AG20443 (cell line): ENCODE measurements at regions not wholly inside any gene's neighbourhood (a gene's known extent, or its start where the extent isn't known, plus 50 kb on each side); places are given as distances from the start of the nearest gene placed in this dataset.
"Not testable (repeated sequence)": the region's sequence is repeated elsewhere in the genome, so short reads cannot be mapped to it uniquely, and the experiment has no call there.

Source experiments
- DNase-seq: peaks from one replicate; pipeline ENCODE4 v3.0.0; 2012; ENCODE audit warnings: low spot score, mixed read lengths

DNA sequence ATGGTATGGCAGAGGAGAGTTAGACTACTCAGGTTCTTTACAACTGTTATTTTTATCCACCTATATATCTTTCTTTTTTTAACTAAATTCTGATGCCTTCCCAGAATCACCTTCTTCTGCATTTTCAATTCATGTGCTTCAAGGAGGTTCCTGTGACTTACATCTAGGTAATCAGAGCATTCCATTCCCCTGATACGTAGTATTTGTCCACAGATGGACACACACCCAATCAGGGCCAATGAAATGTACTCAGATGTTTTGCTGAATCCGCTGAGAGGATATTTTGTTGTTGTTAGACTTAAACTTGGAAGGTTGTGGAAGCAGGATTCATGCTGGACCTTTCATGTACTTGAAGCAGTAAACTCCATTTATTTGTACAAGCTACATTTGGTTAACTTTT is 159.4 kb upstream of the FER start:
- no peak for DNase-seq

- DNase-seq = no peak
Observed at GRCh38 chr5:108587821-108588220, 159.9 kb upstream of the FER start.

GRCh38 chr5:108581026-108581425 is 166.7 kb upstream of the FER start:
- no peak for DNase-seq

- no peak for DNase-seq
Observed at GRCh38 chr5:108579236-108579635, 168.5 kb upstream of the FER start.

- DNase-seq = no peak
Observed at GRCh38 chr5:108578791-108579190, 168.9 kb upstream of the FER start.

GRCh38 chr5:108567429-108567828 is 180.3 kb upstream of the FER start:
- DNase-seq = no peak

GRCh38 chr5:108564441-108564840 is 182.5 kb upstream of the FBXL17 start:
- no peak for DNase-seq

DNA sequence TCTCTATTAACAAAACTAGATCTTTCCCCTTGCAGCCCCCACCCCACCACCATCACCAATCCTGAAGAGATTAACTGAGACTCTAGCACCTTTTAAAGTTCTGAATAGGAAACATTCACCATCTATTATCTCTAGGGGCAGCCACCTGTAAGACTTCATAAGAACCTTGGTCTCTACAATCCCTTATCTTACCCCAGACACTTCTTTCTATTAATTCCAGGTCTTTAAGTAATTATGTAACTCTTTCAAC is 180.2 kb upstream of the FBXL17 start:
- DNase-seq = no peak

- DNase-seq = peak; percentile 56
Observed at GRCh38 chr5:108561416-108562204, 179.7 kb upstream of the FBXL17 start.

DNA sequence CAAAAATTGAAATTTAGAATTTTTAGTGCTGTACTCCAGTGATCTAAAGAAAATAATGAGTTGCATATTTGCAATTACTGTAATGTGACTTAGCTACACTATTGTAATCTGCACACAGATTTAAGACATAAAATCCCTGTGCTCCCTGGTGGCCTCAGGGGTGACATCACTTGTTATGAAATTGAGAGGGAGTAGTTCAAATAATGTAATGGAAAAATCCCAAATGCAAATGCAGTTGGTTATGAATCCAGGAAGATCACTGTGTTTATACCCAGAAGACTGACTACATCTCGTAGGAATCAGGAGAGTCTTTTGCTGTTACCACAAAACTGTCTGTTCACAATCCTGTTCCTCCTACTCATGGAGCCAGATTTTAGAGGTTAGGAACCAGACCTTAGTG is 178.7 kb upstream of the FBXL17 start:
- DNase-seq = peak; percentile 78

- no peak for DNase-seq
Observed at GRCh38 chr5:108560166-108560565, 178.3 kb upstream of the FBXL17 start.

GRCh38 chr5:108558840-108559239 is 176.9 kb upstream of the FBXL17 start:
- not testable (repeated sequence) for DNase-seq

- DNase-seq = not testable (repeated sequence)
Observed at GRCh38 chr5:108558142-108558541, 176.2 kb upstream of the FBXL17 start.

DNA sequence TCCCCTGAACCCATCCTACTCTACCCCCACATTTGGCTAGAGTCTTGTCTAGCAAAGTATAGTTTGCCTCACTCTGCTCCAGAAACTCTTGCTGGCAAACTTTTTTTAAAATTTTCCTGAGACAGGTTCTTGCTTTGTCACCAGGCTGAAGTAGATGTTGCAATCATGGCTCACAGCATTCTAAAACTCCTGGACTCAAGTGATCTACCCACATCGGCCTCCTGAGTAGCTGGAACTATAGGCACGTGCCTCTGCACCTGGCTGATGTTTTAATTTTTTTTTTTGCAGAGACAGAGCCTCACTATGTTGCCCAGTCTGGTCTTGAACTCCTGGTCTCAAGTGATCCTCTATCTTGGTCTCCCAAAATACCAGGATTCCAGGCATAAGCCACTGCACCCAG is 175.8 kb upstream of the FBXL17 start:
- no peak for DNase-seq

- DNase-seq = no peak
Observed at GRCh38 chr5:108556441-108557145, 174.7 kb upstream of the FBXL17 start.

DNA sequence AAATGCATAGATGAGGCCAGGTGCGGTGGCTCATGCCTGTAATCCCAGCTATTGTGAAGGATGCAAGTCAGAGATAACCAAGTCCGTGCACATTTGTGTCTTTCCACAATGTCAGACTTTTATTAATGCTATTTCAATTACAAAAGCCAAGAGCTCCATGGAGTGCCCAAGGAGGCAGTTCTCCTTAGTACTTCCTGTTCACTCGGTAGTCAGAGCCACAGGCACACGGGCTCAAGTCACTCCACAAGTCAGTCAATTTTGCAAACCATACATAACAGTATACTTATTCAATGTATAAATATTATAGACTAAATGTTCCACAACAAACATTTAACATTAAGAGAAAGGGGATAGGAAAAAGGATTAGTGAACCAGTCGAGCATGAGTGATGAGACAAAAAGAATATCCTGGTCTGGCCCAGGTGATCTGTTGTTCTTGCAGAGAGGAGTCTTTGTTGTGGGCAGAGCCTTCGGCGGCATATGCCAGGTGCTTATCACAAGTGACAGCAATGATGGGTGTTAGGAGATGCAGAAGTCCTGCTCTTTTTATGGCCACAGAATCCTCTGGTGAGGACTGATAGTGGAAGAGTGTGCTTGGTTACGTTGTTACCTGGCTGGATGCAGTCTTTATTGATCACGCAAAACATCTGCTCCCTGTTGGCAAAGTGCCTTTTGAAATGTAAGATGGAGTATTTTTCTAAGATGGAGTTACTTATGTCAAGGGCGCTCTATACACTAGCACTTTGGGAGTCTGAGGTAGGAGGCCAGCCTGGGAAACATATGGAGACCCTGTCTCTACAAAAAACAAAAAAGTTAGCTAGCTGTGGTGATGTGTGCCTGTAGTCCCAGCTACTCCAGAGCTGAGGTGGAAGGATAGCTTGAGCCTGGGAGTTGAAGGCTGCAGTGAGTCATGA is 167.0 kb upstream of the FBXL17 start:
- no peak for DNase-seq

DNA sequence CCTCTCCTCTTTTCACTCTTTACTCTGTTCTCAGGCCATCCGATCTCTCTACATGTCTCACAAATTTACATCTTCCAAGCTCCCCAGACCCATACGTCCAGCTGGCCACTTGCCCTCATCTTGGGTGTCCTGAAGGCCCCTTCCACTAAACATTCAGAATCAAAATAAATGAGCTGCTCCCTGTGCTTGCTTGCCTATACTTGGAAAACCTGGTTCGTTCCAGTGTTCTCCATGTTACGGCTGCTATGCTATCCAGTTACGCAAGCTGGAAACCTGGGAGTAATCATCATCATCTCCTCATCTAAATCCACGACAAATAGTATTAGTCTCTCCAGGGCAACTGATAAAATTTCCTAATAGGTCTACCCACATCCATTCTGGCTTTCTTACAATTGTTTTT is 165.0 kb upstream of the FBXL17 start:
- no peak for DNase-seq

DNA sequence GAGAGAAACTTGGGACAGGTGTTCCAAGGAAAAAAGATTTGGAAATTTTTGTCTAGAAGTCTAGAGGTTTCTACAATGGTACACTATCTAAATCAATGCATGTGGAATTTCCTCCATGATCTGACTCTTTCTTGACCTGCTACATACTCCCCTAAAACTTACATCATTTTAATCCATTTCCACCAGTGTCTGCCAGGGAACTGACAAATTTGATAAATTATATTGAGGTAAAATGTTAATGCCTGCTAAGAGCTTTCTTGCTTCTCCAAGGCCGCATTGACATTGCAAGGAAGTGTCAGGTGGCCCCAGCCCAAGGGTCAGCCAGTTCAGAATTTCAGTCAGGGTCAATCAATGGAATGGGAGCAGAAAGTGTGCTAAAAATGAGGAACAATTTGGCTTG is 163.4 kb upstream of the FBXL17 start:
- no peak for DNase-seq

DNA sequence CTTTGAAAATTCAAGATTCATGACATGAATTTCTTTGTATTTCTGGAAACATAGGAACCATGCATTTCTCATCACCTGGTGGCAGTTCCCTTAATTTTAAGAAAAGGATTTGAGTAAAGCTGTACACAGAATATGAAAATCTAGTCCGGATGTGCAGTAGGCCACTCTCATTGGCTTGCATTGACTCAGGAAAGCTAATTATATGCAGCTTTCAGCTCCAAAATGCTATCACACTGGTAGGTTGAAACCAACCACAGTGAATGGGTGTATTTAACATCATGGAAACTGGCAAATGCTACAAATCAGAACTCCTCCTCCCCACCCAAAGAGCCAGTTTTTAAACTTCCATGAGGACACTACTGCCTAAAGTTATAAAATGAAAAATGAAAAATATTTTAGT is 161.6 kb upstream of the FBXL17 start:
- no peak for DNase-seq

- no peak for DNase-seq
Observed at GRCh38 chr5:108541836-108542235, 159.9 kb upstream of the FBXL17 start.

DNA sequence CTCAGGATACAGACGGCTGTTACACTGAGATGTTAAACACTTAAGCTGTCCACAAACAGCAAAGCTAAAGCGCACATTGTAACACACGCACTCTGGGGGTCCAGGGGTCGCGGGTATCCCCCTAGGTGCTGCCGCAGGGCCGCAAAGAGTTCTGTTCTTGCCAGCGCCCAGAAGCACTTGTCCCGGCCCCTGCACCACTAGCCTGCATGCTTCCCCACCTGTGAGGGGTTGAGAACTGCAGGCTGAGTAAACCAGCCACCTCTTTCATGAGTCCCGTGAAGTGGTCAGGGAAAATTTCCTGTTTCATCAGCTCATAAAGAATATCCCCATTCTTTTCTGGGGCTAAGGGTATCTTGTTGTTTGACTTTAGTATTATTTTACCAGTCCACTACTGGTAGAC is 154.4 kb upstream of the FBXL17 start:
- DNase-seq = no peak

DNA sequence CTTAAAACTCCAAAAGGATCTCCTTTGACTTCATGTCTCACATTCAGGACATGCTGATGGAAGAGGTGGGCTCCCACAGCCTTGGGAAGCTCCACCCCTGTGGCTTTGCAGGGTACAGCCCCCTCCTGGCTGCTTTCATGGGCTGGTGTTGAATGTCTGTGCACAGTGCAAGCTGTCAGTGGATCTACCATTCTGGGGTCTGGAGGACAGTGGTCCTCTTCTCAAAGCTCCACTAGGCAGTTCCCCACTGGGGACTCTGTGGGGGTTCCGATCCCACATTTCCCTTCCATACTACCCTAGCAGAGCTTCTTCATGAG is 150.2 kb upstream of the FBXL17 start:
- DNase-seq = not testable (repeated sequence)
